Natural killer cell (primary cell): ENCODE measurements at regions not wholly inside any gene's neighbourhood (a gene's known extent, or its start where the extent isn't known, plus 50 kb on each side); places are given as distances from the start of the nearest gene placed in this dataset.

Experiments
- ATAC-seq, 3 donors: fragments of 150-1000 bp in 2 of 3; fragments of 200-7000 bp in 1 of 3; cut with Tn5 transposase; 1 replicate in 1 of 3; 2 replicates in 2 of 3; pipeline ENCODE4 v1.10.0; 2021; ENCODE audit warnings: mild to moderate bottlenecking in 2 of 3, moderate library complexity in 2 of 3
- DNase-seq, 2 donors: peaks; one replicate each; pipeline versions ENCODE4 v3.0.0 to v3.0.0-alpha.2; 2013 to 2021; ENCODE audit warnings: mixed read lengths in 1 of 2
- H3K27ac ChIP-seq: one replicate; pipeline ENCODE4 v1.5.1; 2013; ENCODE audit warnings: mild to moderate bottlenecking, low read length
- H3K27me3 ChIP-seq: one replicate; pipeline ENCODE4 v1.6.1; 2013; ENCODE audit warnings: low read length; ENCODE audit not compliant: control insufficient read depth, insufficient read depth
- H3K36me3 ChIP-seq: one replicate; pipeline ENCODE4 v1.6.1; 2013; ENCODE audit warnings: low read length; ENCODE audit not compliant: control insufficient read depth, insufficient read depth
- H3K4me1 ChIP-seq: one replicate; pipeline ENCODE4 v1.6.1; 2013; ENCODE audit warnings: low read length; ENCODE audit not compliant: control insufficient read depth, insufficient read depth
- H3K4me3 ChIP-seq: one replicate; pipeline ENCODE4 v1.5.1; 2013; ENCODE audit warnings: low read length
- H3K9me3 ChIP-seq: one replicate; pipeline ENCODE4 v1.6.1; 2013; ENCODE audit warnings: low read length; ENCODE audit not compliant: control insufficient read depth, insufficient read depth
- H3K27ac Mint-ChIP-seq, 2 donors: one replicate each; pipeline ENCODE4 v1.8.0; 2022; ENCODE audit warnings: mild to moderate bottlenecking in 2 of 2, mixed read lengths in 2 of 2, moderate library complexity in 1 of 2
- H3K27me3 Mint-ChIP-seq, 2 donors: one replicate each; pipeline ENCODE4 v1.8.0; 2022; ENCODE audit warnings: low read depth in 2 of 2, mixed read lengths in 2 of 2
- H3K36me3 Mint-ChIP-seq: one replicate; pipeline ENCODE4 v1.8.0; 2022; ENCODE audit warnings: mixed read lengths
- H3K4me1 Mint-ChIP-seq, 2 donors: one replicate each; pipeline ENCODE4 v1.8.0; 2022; ENCODE audit warnings: mixed read lengths in 2 of 2
- H3K4me3 Mint-ChIP-seq: one replicate; pipeline ENCODE4 v1.8.0; 2022; ENCODE audit warnings: mild to moderate bottlenecking, moderate library complexity, mixed read lengths
- H3K9me3 Mint-ChIP-seq, 2 donors: one replicate each; pipeline ENCODE4 v1.8.0; 2022; ENCODE audit warnings: mixed read lengths in 2 of 2
- CTCF ChIP-seq: fragments of 200-600 bp; IDR thresholded peaks from one replicate; pipeline ENCODE4 v1.8.0; 2022; ENCODE audit warnings: antibody characterized with exemption
- WGBS: methylation state at CpG from one replicate; pipeline ENCODE4 v1.1.7; 2013; ENCODE audit warnings: missing lambda C conversion rate; ENCODE audit not compliant: insufficient coverage; 5-methylcytosine and 5-hydroxymethylcytosine counted together
- intact Hi-C: fragments of 100-400 bp; cut with micrococcal nuclease; formaldehyde crosslinking; loops from one replicate; pipeline ENCODE4 v1.14.2; 2022

DNA sequence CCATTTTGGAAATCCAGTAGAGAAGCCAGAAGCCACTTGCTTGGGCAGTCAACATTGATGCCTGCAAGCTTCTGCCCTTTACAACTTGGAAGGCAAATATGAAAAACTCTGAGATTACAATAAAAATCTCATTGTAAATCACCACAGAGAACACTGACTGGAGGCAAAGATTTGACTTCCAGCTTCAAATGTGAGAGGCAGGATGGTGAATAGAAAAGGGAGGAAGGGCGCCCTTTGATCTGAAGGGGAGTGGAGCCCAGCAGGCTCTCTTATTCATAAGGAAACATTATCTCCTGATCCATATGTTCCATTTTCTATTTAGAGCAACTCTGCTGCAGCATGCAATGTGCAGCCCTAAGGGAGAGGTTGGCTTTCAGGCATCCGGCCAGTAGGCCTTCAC lies 348.3 kb downstream of the AJAP1 start:
- no peak overlapping the region for H3K4me3 ChIP-seq
- no peak for TF ChIP-seq CTCF
- no peak for DNase-seq
- 71% methylated on average over 1 of the region's 2 CpGs for WGBS
- no peak overlapping the region for H3K4me3 Mint-ChIP-seq
- H3K27ac ChIP-seq = no peak overlapping the region
- H3K27ac Mint-ChIP-seq = no peak overlapping the region
- intact Hi-C loops = no loop called here
- H3K9me3 Mint-ChIP-seq = no peaks in the 10 kb centered on the region
- no peaks in the 10 kb centered on the region for H3K36me3 Mint-ChIP-seq
- no peak for ATAC-seq
- H3K36me3 ChIP-seq = no peaks in the 10 kb centered on the region
- no peaks in the 10 kb centered on the region for H3K4me1 Mint-ChIP-seq
- H3K4me1 ChIP-seq = no peaks in the 10 kb centered on the region
- H3K27me3 Mint-ChIP-seq = peaks cover 0 to 6% of the 10 kb centered on the region in 2 donors
- H3K9me3 ChIP-seq = peaks cover 2% of the 10 kb centered on the region
- no peaks in the 10 kb centered on the region for H3K27me3 ChIP-seq

GRCh38 chr1:5001466-5001865 lies 347.1 kb downstream of the AJAP1 start:
- ATAC-seq = no peak
- WGBS = 59% methylated on average over 5 of the region's 5 CpGs
- no peak overlapping the region for H3K27ac ChIP-seq
- no peak overlapping the region for H3K4me3 Mint-ChIP-seq
- intact Hi-C loops = no loop called here
- no peaks in the 10 kb centered on the region for H3K36me3 Mint-ChIP-seq
- H3K9me3 Mint-ChIP-seq = no peaks in the 10 kb centered on the region
- no peak overlapping the region for H3K4me3 ChIP-seq
- no peaks in the 10 kb centered on the region for H3K36me3 ChIP-seq
- peaks cover 0 to 7% of the 10 kb centered on the region in 2 donors for H3K27me3 Mint-ChIP-seq
- DNase-seq = no peak
- TF ChIP-seq CTCF = no peak
- no peaks in the 10 kb centered on the region for H3K4me1 ChIP-seq
- no peak overlapping the region for H3K27ac Mint-ChIP-seq
- H3K27me3 ChIP-seq = no peaks in the 10 kb centered on the region
- no peaks in the 10 kb centered on the region for H3K4me1 Mint-ChIP-seq
- H3K9me3 ChIP-seq = peaks cover 2% of the 10 kb centered on the region

DNA sequence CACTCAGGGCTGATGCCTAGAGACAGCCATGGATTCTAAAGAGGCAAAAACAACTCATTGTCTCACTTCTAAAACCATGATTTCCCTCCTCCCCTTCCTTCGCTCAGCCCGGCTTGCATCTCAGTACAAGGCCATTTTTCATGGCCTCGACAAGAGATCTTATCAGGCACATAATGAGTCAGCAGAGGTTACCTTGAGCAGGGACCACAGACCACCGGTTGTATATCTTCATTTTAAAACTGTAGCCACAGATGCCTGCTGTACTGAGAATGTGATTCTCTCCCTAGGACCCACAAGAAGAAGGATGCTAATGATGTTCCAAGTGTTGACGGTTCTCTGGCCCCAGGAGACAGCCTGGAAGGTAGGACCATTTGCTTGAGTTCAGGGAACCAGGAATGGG lies 331.9 kb downstream of the AJAP1 start:
- no peaks in the 10 kb centered on the region for H3K4me1 Mint-ChIP-seq
- no peaks in the 10 kb centered on the region for H3K36me3 ChIP-seq
- H3K27ac Mint-ChIP-seq = no peak overlapping the region

More for the DNA sequence above, 331.9 kb downstream of the AJAP1 start:
- H3K36me3 Mint-ChIP-seq = no peaks in the 10 kb centered on the region
- intact Hi-C loops = no loop called here
- WGBS = 12% methylated on average over 5 of the region's 5 CpGs
- TF ChIP-seq CTCF = no peak
- H3K9me3 Mint-ChIP-seq = no peaks in the 10 kb centered on the region
- Histone ChIP-seq H3K27me3 (no peaks in the 10 kb centered on the region), H3K9me3 (no peaks in the 10 kb centered on the region), H3K4me3 (no peak overlapping the region), H3K4me1 (no peaks in the 10 kb centered on the region), H3K27ac (no peak overlapping the region)
- DNase-seq (no peak), ATAC-seq (no peak)
- no peak overlapping the region for H3K4me3 Mint-ChIP-seq
- peaks cover 0 to 5% of the 10 kb centered on the region in 2 donors for H3K27me3 Mint-ChIP-seq
